Spinal cord (tissue), 9 donors: ENCODE measurements at regions not wholly inside any gene's neighbourhood (a gene's known extent, or its start where the extent isn't known, plus 50 kb on each side); places are given as distances from the start of the nearest gene placed in this dataset.
"Not testable (repeated sequence)": the region's sequence is repeated elsewhere in the genome, so short reads cannot be mapped to it uniquely, and the experiment has no call there.

Source experiments
- DNase-seq, 6 donors: peaks; one replicate each; pipeline versions ENCODE4 v3.0.0 to v3.0.0-alpha.2; 2013 to 2015; ENCODE audit warnings: low spot score in 6 of 6, low read depth in 4 of 6
- H3K27ac ChIP-seq: one replicate; pipeline ENCODE4 v1.5.1; 2013; ENCODE audit warnings: low read depth, low read length, control low read depth
- H3K27me3 ChIP-seq: one replicate; pipeline ENCODE4 v1.6.1; 2013; ENCODE audit warnings: low read length; ENCODE audit not compliant: control insufficient read depth, insufficient read depth
- H3K36me3 ChIP-seq: one replicate; pipeline ENCODE4 v1.6.1; 2013; ENCODE audit warnings: low read length; ENCODE audit not compliant: control insufficient read depth, insufficient read depth
- H3K4me1 ChIP-seq: one replicate; pipeline ENCODE4 v1.6.1; 2013; ENCODE audit warnings: low read length; ENCODE audit not compliant: control insufficient read depth, insufficient read depth
- H3K4me3 ChIP-seq: one replicate; pipeline ENCODE4 v1.5.1; 2013; ENCODE audit warnings: low read depth, low read length, control low read depth
- H3K9me3 ChIP-seq: one replicate; pipeline ENCODE4 v1.6.1; 2013; ENCODE audit warnings: low read length; ENCODE audit not compliant: control insufficient read depth, insufficient read depth
- WGBS: methylation state at CpG from one replicate; pipeline ENCODE4 v1.1.5; 2013; ENCODE audit warnings: missing lambda C conversion rate; ENCODE audit not compliant: insufficient coverage; 5-methylcytosine and 5-hydroxymethylcytosine counted together
- donor health status: healthy.

DNA sequence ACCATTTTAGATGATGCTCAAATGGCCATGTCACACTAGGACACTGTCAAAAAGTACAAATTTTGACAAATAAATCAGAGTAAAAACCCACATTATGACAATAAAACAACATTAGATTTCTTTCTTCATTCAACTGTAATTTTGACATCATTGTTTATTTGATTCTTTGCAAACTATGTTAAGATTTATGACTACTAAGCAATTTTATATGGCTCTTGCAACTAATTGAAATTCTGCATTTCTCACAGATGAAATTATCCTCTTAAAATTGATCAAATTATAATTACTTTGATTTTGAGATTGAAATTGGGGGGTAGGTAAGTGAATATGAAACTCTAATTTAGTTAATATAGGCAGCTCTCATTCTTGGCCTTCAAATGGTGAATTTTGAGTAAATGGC lies 59.8 kb downstream of the ATOH1 start:
- H3K36me3 ChIP-seq: no peaks in the 10 kb centered on the region
- no peak for DNase-seq
- H3K27me3 ChIP-seq: no peaks in the 10 kb centered on the region
- H3K9me3 ChIP-seq: no peaks in the 10 kb centered on the region
- H3K4me1 ChIP-seq: no peaks in the 10 kb centered on the region
- H3K4me3 ChIP-seq: no peak overlapping the region
- no peak overlapping the region for H3K27ac ChIP-seq

DNA sequence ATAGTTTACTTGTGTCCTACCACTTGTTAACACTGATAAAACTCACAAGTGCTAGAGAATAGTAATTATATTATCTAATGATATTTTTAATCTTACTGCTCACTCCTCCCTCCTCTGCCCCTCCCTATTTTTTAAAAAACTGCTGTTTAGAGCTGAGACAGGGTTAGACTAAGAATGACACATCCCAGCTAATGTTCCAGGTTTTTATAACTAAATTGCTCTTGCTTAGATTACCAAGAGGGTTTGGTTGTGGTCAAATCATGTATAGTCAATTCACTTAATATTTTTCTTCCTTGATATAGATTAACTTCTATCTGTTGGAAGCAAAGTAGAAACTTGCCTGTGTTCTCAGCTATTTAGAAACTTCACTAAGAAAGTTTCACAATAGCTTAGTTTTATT lies 60.2 kb downstream of the ATOH1 start:
- Histone ChIP-seq H3K4me3 (no peak overlapping the region), H3K9me3 (no peaks in the 10 kb centered on the region), H3K36me3 (no peaks in the 10 kb centered on the region), H3K27ac (no peak overlapping the region), H3K27me3 (no peaks in the 10 kb centered on the region), H3K4me1 (no peaks in the 10 kb centered on the region)
- DNase-seq: no peak

DNA sequence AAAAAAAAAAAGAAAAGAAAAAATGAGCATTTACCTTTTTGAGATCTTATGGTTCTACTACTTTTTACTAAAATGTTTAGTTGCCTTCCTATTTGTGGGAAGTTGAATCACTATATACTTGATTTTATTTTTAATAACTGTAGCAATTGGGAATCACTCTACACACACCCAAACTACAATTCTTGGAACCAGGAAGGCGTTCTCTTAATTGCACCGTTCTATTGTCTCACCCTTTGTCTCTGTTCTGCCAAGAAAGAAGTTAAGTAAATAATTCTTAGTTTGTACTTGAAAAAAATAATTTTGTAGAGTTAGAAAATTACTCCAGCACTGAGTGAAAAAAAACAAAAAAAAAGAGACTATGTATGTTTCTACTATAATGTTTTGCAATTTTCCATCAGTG lies 62.7 kb downstream of the ATOH1 start:
- H3K36me3 ChIP-seq: no peaks in the 10 kb centered on the region

DNA sequence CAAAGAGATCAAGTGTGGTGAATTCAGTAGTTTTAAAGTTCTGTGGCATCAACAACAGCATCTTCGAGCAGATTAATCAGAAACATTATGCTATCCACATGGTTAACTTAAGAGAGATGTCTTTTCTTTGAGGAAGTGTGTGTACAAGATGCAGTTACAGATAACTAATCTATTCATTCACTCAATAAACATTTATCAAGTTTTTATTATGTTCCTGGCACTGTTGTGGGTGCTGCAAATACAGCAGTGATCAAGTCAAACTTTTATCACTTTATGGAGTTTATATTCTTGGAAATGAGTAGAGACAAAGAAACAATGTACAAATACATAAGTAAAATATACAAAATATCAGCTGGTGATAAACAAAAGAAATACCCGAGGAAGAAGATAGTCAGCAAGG lies 66.4 kb downstream of the ATOH1 start:
- no CpG with 5 or more reads among the region's 2 CpGs for WGBS
- DNase-seq: no peak

More for the DNA sequence above, 62.7 kb downstream of the ATOH1 start:
- DNase-seq: no peak
- H3K4me1 ChIP-seq: no peaks in the 10 kb centered on the region
- H3K9me3 ChIP-seq: no peaks in the 10 kb centered on the region
- H3K27me3 ChIP-seq: no peaks in the 10 kb centered on the region
- H3K27ac ChIP-seq: no peak overlapping the region
- WGBS: no CpG with 5 or more reads among the region's 2 CpGs
- H3K4me3 ChIP-seq: no peak overlapping the region

DNA sequence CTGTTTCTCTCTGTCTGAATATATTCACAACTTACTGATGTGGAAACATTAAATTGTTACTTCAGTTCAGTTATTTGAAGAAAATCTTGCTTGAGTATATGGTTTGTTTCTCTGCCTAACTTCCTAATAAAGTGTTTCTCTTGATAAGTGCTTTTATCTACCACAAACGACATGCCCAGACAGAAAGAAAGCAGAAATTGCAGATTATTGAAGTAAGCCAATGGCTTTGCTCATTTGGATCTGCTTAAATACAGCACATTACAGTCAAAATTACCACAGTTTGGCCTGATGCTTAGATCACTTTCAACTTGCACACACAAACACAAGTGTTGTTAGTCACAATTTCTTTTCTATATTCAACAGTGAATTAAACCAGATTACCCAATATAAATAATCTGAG lies 68.0 kb downstream of the ATOH1 start:
- Histone ChIP-seq H3K27me3 (no peaks in the 10 kb centered on the region), H3K9me3 (no peaks in the 10 kb centered on the region), H3K36me3 (no peaks in the 10 kb centered on the region), H3K4me3 (no peak overlapping the region), H3K4me1 (no peaks in the 10 kb centered on the region), H3K27ac (no peak overlapping the region)
- no CpG with 5 or more reads among the region's 1 CpG for WGBS
- no peak for DNase-seq

More for the DNA sequence above, 66.4 kb downstream of the ATOH1 start:
- Histone ChIP-seq H3K9me3 (no peaks in the 10 kb centered on the region), H3K27ac (no peak overlapping the region), H3K36me3 (no peaks in the 10 kb centered on the region), H3K27me3 (no peaks in the 10 kb centered on the region), H3K4me3 (no peak overlapping the region), H3K4me1 (no peaks in the 10 kb centered on the region)

DNA sequence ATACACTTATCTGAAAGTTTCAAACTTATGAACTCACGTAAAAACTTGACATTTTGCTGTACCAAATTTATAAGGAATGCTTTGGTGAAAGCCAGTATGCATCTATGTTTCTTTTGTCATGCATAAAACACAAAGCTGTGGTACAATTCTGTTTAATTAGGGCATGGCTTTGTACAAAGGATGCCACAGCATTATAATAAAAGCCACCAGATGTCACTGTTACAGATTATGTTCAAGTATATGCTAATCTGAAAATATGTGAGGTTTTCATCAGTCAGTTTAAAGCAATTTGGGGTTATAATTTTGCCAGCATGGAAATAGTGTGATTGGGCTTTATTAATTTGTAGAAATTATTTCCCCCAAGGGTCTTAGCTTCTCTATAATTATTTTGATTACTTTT lies 69.0 kb downstream of the ATOH1 start:
- no peak overlapping the region for H3K4me3 ChIP-seq
- DNase-seq: peak in 4 of 6 donors; percentile 15 to 72 (median 30)
- H3K9me3 ChIP-seq: no peaks in the 10 kb centered on the region
- H3K4me1 ChIP-seq: no peaks in the 10 kb centered on the region
- no peak overlapping the region for H3K27ac ChIP-seq
- WGBS: no CpG with 5 or more reads among the region's 1 CpG
- no peaks in the 10 kb centered on the region for H3K36me3 ChIP-seq
- H3K27me3 ChIP-seq: no peaks in the 10 kb centered on the region

DNA sequence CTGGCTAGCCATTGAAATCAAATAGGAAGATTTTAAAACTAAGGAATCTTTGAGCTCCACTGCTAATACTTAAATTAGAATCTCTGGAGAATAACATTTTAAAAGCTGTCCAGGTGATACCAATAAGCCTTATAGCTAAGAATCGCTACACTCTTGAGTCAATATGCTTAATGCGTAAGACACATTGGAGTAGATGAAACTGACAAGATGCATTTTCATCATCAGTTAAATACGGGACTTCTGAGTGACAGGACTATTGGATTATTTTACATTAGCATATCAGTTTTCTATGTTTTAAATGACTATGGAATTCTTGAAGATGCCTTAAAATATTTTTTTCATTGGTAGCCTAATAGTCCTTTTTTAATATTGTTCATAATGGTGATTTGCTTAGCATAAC lies 80.2 kb downstream of the ATOH1 start:
- no CpG with 5 or more reads among the region's 3 CpGs for WGBS
- Histone ChIP-seq H3K27me3 (no peaks in the 10 kb centered on the region), H3K27ac (no peak overlapping the region)

DNA sequence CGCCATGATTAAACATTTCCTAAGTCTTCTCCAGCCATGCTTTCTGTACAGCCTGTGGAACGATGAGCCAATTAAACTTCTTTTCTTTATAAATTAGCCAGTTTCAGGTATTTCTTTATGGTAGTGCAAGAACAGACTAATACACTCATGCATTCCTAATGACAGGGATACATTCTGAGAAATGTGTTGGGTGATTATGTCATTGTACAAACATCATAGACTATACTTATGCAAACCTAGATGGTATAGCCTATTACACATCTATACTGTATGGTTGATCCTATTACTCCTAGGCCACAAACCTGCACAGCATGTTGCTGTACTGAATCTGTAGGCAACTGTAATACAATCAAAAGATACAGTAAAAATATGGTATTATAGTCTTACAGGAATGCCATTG lies 83.1 kb downstream of the ATOH1 start:
- Histone ChIP-seq H3K36me3 (no peaks in the 10 kb centered on the region), H3K9me3 (no peaks in the 10 kb centered on the region), H3K27me3 (no peaks in the 10 kb centered on the region), H3K27ac (no peak overlapping the region), H3K4me3 (no peak overlapping the region), H3K4me1 (no peaks in the 10 kb centered on the region)
- WGBS: 100% methylated on average over 1 of the region's 2 CpGs
- DNase-seq: no peak

More for the DNA sequence above, 80.2 kb downstream of the ATOH1 start:
- no peaks in the 10 kb centered on the region for H3K4me1 ChIP-seq
- no peaks in the 10 kb centered on the region for H3K36me3 ChIP-seq
- H3K4me3 ChIP-seq: no peak overlapping the region
- no peak for DNase-seq
- no peaks in the 10 kb centered on the region for H3K9me3 ChIP-seq

DNA sequence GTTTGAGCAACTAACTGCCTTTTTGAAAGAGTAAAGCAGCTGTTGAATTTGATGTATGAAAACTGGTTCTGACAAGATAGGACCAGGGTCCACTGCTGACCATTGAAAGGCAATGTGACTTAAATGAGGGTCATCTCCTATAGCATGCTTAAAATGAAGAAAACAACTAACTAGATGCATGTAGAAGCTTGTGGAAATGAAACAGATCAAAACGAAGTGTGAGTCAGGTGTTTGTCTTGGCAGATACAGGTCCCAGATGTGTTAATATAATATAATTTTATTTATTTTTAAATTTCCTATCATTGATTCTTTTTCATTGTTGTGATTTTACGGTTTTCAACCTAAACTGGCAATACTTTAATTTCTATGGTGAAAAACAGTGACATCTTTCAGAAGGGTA lies 83.6 kb downstream of the ATOH1 start:
- no peak for DNase-seq
- H3K27ac ChIP-seq: no peak overlapping the region
- no peak overlapping the region for H3K4me3 ChIP-seq
- no peaks in the 10 kb centered on the region for H3K36me3 ChIP-seq
- H3K4me1 ChIP-seq: no peaks in the 10 kb centered on the region
- H3K9me3 ChIP-seq: no peaks in the 10 kb centered on the region
- WGBS: no CpG with 5 or more reads among the region's 2 CpGs
- H3K27me3 ChIP-seq: no peaks in the 10 kb centered on the region

DNA sequence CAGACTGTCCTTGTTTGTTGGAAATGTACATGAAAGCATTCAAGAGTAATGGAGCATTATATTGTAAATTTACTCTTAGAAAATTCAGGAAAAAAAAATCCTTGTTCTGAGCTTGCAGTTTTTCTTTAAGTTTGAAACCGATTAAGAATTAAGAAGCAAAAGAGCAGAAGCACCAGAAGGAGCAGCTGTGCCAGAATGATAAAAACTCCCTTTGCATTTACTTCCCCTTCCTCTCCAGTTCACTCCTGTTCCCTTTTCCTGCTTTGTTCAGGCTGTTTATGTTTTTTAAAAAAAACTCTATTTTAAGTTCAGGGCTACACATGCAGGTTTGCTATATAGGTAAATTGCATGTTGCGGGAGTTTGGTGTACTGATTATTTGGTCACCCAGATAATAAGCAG lies 90.3 kb downstream of the ATOH1 start:
- no peak for DNase-seq
- no peaks in the 10 kb centered on the region for H3K27me3 ChIP-seq
- H3K9me3 ChIP-seq: no peaks in the 10 kb centered on the region
- H3K4me1 ChIP-seq: no peaks in the 10 kb centered on the region
- no peak overlapping the region for H3K27ac ChIP-seq
- WGBS: no CpG with 5 or more reads among the region's 2 CpGs
- no peak overlapping the region for H3K4me3 ChIP-seq
- H3K36me3 ChIP-seq: no peaks in the 10 kb centered on the region

DNA sequence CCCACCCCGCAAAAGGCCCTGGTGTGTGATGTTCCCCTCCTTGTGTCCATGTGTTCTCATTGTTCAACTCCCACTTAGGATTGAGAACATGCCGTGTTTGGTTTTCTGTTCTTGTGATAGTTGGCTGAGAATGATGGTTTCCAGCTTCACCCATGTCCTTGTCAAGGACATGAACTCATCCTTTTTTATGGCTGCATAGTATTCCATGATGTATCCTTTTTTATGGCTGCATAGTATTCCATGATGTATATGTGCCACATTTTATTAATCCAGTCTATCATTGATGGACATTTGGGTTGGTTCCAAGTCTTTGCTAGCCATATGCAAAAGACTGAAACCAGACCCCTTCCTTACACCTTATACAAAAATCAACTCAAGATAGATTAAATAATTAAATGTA lies 95.0 kb downstream of the ATOH1 start:
- not testable (repeated sequence) for H3K4me3 ChIP-seq, H3K4me1 ChIP-seq, H3K27ac ChIP-seq, DNase-seq, H3K9me3 ChIP-seq, H3K36me3 ChIP-seq, H3K27me3 ChIP-seq
- no CpG with 5 or more reads among the region's 2 CpGs for WGBS
